ENCODE measurements at regions not wholly inside any gene's neighbourhood (a gene's known extent, or its start where the extent isn't known, plus 50 kb on each side); places are given as distances from the start of the nearest gene placed in this dataset.

GRCh38 chr21:35460441-35460840 lies 411.3 kb upstream of the RUNX1 start:
- Histone ChIP-seq H2AFZ (ENCODE audit: low read length) (no peak overlapping the region), H4K20me1 (ENCODE audit: insufficient read depth, low read length, poor library complexity, severe bottlenecking) (no peaks in the 10 kb centered on the region), H3K4me1 (ENCODE audit: insufficient read depth, low read length, poor library complexity, severe bottlenecking) (no peaks in the 10 kb centered on the region), H3F3A (ENCODE audit: low read depth) (no peaks in the 10 kb centered on the region), H3K9me2 (replicated peaks; ENCODE audit: low read depth, low read length) (no peaks in the 10 kb centered on the region), H3K27me3 (ENCODE audit: insufficient read depth, low read length, poor library complexity, severe bottlenecking) (no peaks in the 10 kb centered on the region), H3K9me3 (ENCODE audit: insufficient read depth, low read depth, low read length) (no peaks in the 10 kb centered on the region), H3K79me2 (ENCODE audit: insufficient read depth, low read length) (no peaks in the 10 kb centered on the region), H3K4me3 (ENCODE audit: low read length, poor library complexity, severe bottlenecking) (no peak overlapping the region), H3K9ac (ENCODE audit: low read depth, low read length, poor library complexity, severe bottlenecking) (no peak overlapping the region), H3K36me3 (ENCODE audit: insufficient read depth, low read length) (no peaks in the 10 kb centered on the region), H3K4me2 (ENCODE audit: low read depth, low read length, poor library complexity, severe bottlenecking) (no peak overlapping the region)
- TF ChIP-seq, protein P1, sequence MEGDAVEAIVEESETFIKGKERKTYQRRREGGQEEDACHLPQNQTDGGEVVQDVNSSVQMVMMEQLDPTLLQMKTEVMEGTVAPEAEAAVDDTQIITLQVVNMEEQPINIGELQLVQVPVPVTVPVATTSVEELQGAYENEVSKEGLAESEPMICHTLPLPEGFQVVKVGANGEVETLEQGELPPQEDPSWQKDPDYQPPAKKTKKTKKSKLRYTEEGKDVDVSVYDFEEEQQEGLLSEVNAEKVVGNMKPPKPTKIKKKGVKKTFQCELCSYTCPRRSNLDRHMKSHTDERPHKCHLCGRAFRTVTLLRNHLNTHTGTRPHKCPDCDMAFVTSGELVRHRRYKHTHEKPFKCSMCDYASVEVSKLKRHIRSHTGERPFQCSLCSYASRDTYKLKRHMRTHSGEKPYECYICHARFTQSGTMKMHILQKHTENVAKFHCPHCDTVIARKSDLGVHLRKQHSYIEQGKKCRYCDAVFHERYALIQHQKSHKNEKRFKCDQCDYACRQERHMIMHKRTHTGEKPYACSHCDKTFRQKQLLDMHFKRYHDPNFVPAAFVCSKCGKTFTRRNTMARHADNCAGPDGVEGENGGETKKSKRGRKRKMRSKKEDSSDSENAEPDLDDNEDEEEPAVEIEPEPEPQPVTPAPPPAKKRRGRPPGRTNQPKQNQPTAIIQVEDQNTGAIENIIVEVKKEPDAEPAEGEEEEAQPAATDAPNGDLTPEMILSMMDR (conservative IDR thresholded peaks at IDR 0.05; ENCODE audit: low read length), result no peak
- no peak for TF ChIP-seq EZH2phosphoT487 (IDR thresholded peaks at IDR 0.05; ENCODE audit: borderline replicate concordance)

DNA sequence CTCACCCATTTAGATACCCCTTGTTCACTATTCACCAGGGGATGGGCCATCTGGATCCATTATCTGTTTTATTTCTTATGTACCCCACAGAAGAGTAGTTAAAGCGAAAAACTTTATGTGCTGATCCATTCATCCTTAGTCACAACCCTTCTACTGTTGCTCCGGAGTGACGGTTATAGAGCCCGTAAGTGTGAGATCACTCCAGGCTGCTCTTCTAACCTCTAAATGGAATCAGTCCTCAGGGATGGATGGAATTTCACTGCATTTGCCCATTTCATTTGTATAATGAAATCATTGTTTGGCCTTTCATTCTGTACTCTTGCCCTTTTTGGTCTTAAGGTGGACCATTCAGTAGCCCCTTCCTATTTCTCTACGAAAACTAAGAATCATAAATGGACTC lies 409.3 kb upstream of the RUNX1 start:
- H3K4me3 ChIP-seq (ENCODE audit: low read length, poor library complexity, severe bottlenecking), result no peak overlapping the region
- no peak overlapping the region for H3K4me2 ChIP-seq (ENCODE audit: low read depth, low read length, poor library complexity, severe bottlenecking)
- no peaks in the 10 kb centered on the region for H3K9me3 ChIP-seq (ENCODE audit: insufficient read depth, low read depth, low read length)
- TF ChIP-seq EZH2phosphoT487 (IDR thresholded peaks at IDR 0.05; ENCODE audit: borderline replicate concordance), result no peak
- TF ChIP-seq, protein P1 (conservative IDR thresholded peaks at IDR 0.05; ENCODE audit: low read length), result no peak
- H4K20me1 ChIP-seq (ENCODE audit: insufficient read depth, low read length, poor library complexity, severe bottlenecking), result no peaks in the 10 kb centered on the region
- no peaks in the 10 kb centered on the region for H3K36me3 ChIP-seq (ENCODE audit: insufficient read depth, low read length)
- no peaks in the 10 kb centered on the region for H3K27me3 ChIP-seq (ENCODE audit: insufficient read depth, low read length, poor library complexity, severe bottlenecking)
- no peaks in the 10 kb centered on the region for H3K9me2 ChIP-seq (replicated peaks; ENCODE audit: low read depth, low read length)
- H3F3A ChIP-seq (ENCODE audit: low read depth), result no peaks in the 10 kb centered on the region
- no peak overlapping the region for H3K9ac ChIP-seq (ENCODE audit: low read depth, low read length, poor library complexity, severe bottlenecking)
- H3K79me2 ChIP-seq (ENCODE audit: insufficient read depth, low read length), result no peaks in the 10 kb centered on the region
- H3K4me1 ChIP-seq (ENCODE audit: insufficient read depth, low read length, poor library complexity, severe bottlenecking), result no peaks in the 10 kb centered on the region
- H2AFZ ChIP-seq (ENCODE audit: low read length), result no peak overlapping the region

DNA sequence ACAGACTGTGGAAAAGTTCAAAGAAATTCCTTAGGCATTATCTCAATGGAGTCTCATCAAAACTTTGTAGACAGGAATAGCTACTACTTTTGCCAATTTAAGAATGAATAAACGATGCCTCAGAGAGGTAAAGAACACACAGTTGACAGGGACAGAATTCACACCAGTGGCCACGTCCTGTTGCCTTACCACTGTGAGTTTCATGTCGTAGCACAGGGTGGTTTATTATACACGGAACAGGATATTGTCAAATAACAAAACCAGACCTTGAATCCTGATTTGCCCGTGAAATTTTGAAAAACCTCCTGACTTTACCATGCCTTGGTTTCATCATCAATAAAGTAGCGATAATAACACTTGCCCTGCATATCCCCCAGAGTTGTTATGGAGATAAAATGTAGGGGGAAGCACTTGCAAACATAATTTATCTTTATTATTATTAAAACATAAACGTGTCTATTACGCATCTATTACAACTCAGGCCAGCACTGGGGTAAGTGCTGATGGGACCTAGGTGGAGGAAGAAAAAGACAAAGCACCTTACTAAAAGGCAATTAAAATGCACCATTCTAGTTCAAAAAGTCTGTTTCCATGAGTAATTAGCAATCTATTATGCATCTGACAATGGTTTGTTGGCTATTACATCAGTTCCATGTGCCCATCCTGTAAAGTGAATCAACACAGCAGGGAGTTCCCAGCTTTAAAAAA lies 408.1 kb upstream of the RUNX1 start:
- Histone ChIP-seq H3K79me2 (ENCODE audit: insufficient read depth, low read length) (no peaks in the 10 kb centered on the region), H4K20me1 (ENCODE audit: insufficient read depth, low read length, poor library complexity, severe bottlenecking) (no peaks in the 10 kb centered on the region)
- TF ChIP-seq EZH2phosphoT487 (IDR thresholded peaks at IDR 0.05; ENCODE audit: borderline replicate concordance), result no peak
- TF ChIP-seq, protein P1 (conservative IDR thresholded peaks at IDR 0.05; ENCODE audit: low read length), result no peak

More for the DNA sequence above, 408.1 kb upstream of the RUNX1 start:
- Histone ChIP-seq H3K4me1 (ENCODE audit: insufficient read depth, low read length, poor library complexity, severe bottlenecking) (no peaks in the 10 kb centered on the region), H3K9me3 (ENCODE audit: insufficient read depth, low read depth, low read length) (no peaks in the 10 kb centered on the region), H3K4me2 (ENCODE audit: low read depth, low read length, poor library complexity, severe bottlenecking) (no peak overlapping the region), H3K9me2 (replicated peaks; ENCODE audit: low read depth, low read length) (no peaks in the 10 kb centered on the region), H3K4me3 (ENCODE audit: low read length, poor library complexity, severe bottlenecking) (no peak overlapping the region), H2AFZ (ENCODE audit: low read length) (no peak overlapping the region), H3K27me3 (ENCODE audit: insufficient read depth, low read length, poor library complexity, severe bottlenecking) (no peaks in the 10 kb centered on the region), H3K9ac (ENCODE audit: low read depth, low read length, poor library complexity, severe bottlenecking) (no peak overlapping the region), H3F3A (ENCODE audit: low read depth) (no peaks in the 10 kb centered on the region), H3K36me3 (ENCODE audit: insufficient read depth, low read length) (no peaks in the 10 kb centered on the region)
